Lung (tissue), 11 donors: ENCODE measurements at regions not wholly inside any gene's neighbourhood (a gene's known extent, or its start where the extent isn't known, plus 50 kb on each side); places are given as distances from the start of the nearest gene placed in this dataset.

Source experiments
- ATAC-seq: fragments of 200-7000 bp; cut with Tn5 transposase; one replicate; pipeline ENCODE4 v1.9.1; 2020; ENCODE audit warnings: moderate number of reproducible peaks; ENCODE audit not compliant: insufficient read depth, low FRiP score
- DNase-seq, 3 donors: peaks; one replicate each; pipeline ENCODE4 v3.0.0-alpha.2; 2013 to 2017
- H3K27ac ChIP-seq, 2 donors: one replicate each; pipeline ENCODE4 v1.5.1; 2013; ENCODE audit warnings: mild to moderate bottlenecking in 2 of 2, moderate library complexity in 2 of 2, control low read depth in 1 of 2, inconsistent platforms in 1 of 2, low read depth in 1 of 2, low read length in 1 of 2
- H3K27me3 ChIP-seq, 3 donors: one replicate each; pipeline ENCODE4 v1.5.1; 2013; ENCODE audit warnings: low read length in 2 of 3; ENCODE audit not compliant: control insufficient read depth in 3 of 3, insufficient read depth in 3 of 3
- H3K36me3 ChIP-seq, 4 donors: one replicate each; pipeline ENCODE4 v1.5.1; 2013; ENCODE audit warnings: low read length in 4 of 4, mild to moderate bottlenecking in 1 of 4, moderate library complexity in 1 of 4; ENCODE audit not compliant: control insufficient read depth in 4 of 4, insufficient read depth in 4 of 4
- H3K4me1 ChIP-seq, 5 donors: one replicate each; pipeline ENCODE4 v1.5.1; 2013; ENCODE audit warnings: low read length in 5 of 5, mild to moderate bottlenecking in 2 of 5, moderate library complexity in 1 of 5; ENCODE audit not compliant: control insufficient read depth in 5 of 5, insufficient read depth in 5 of 5
- H3K4me3 ChIP-seq: one replicate; pipeline ENCODE4 v1.5.1; 2013; ENCODE audit warnings: mild to moderate bottlenecking, control low read depth, moderate library complexity
- H3K9ac ChIP-seq, 2 donors: one replicate each; pipeline ENCODE4 v1.5.1; 2013; ENCODE audit warnings: low read length in 2 of 2, control low read depth in 1 of 2; ENCODE audit not compliant: insufficient read depth in 1 of 2
- H3K9me3 ChIP-seq, 4 donors: one replicate each; pipeline ENCODE4 v1.5.1; 2013; ENCODE audit warnings: low read length in 3 of 4, mild to moderate bottlenecking in 1 of 4, moderate library complexity in 1 of 4; ENCODE audit not compliant: control insufficient read depth in 4 of 4, insufficient read depth in 3 of 4
- CTCF ChIP-seq: IDR thresholded peaks from 2 replicates; pipeline ENCODE4 v1.5.1; 2012; ENCODE audit warnings: mild to moderate bottlenecking; ENCODE audit errors: control extremely low read depth, extremely low read depth
- WGBS, 2 donors: extraction: QIAGEN DNeasy Blood & Tissue Kit; methylation state at CpG; one replicate each; pipeline ENCODE4 v1.1.7; 2013; 5-methylcytosine and 5-hydroxymethylcytosine counted together
- donor health status: control.
- donor health status: control.
- donor health status: Bipolar disorder and iron deficiency.
- donor health status: healthy.
- donor health status: DM: yes; HTN: yes; CAD: no.

- no peak for DNase-seq
- H3K4me3 ChIP-seq: no peak overlapping the region
- H3K27ac ChIP-seq: no peak overlapping the region
- 68 to 81% methylated on average over 3 of the region's 3 CpGs for WGBS, 2 donors
- no peak overlapping the region for H3K9ac ChIP-seq
- H3K4me1 ChIP-seq: no peaks in the 10 kb centered on the region
- no peak for TF ChIP-seq CTCF
- H3K9me3 ChIP-seq: no peaks in the 10 kb centered on the region
- H3K27me3 ChIP-seq: no peaks in the 10 kb centered on the region
- H3K36me3 ChIP-seq: no peaks in the 10 kb centered on the region
- no peak for ATAC-seq
Measured at GRCh38 chr16:8251298-8251697, 339.0 kb downstream of the TMEM114 start.

GRCh38 chr16:8247993-8248392, 342.3 kb downstream of the TMEM114 start:
- Histone ChIP-seq H3K36me3 (no peaks in the 10 kb centered on the region), H3K4me1 (no peaks in the 10 kb centered on the region), H3K9ac (no peak overlapping the region), H3K27ac (no peak overlapping the region), H3K4me3 (no peak overlapping the region), H3K27me3 (no peaks in the 10 kb centered on the region), H3K9me3 (peaks cover 0 to 2% (median 0%) of the 10 kb centered on the region in 4 donors)
- TF ChIP-seq CTCF: no peak
- WGBS, 2 donors: 49 to 59% methylated on average over 8 of the region's 8 CpGs
- no peak for ATAC-seq
- no peak for DNase-seq

GRCh38 chr16:8243981-8244380, 346.3 kb downstream of the TMEM114 start:
- Histone ChIP-seq H3K9ac (no peak overlapping the region), H3K4me3 (no peak overlapping the region), H3K27me3 (no peaks in the 10 kb centered on the region), H3K9me3 (peaks cover 0 to 2% (median 0%) of the 10 kb centered on the region in 4 donors), H3K4me1 (no peaks in the 10 kb centered on the region), H3K27ac (no peak overlapping the region), H3K36me3 (no peaks in the 10 kb centered on the region)
- 60 to 77% methylated on average over 4 of the region's 4 CpGs for WGBS, 2 donors
- DNase-seq (no peak), ATAC-seq (no peak)
- no peak for TF ChIP-seq CTCF

- H3K36me3 ChIP-seq: no peaks in the 10 kb centered on the region
- ATAC-seq: no peak
- H3K27me3 ChIP-seq: no peaks in the 10 kb centered on the region
- H3K9ac ChIP-seq: no peak overlapping the region
- H3K9me3 ChIP-seq: peaks cover 0 to 3% (median 0%) of the 10 kb centered on the region in 4 donors
- WGBS, 2 donors: 68 to 70% methylated on average over 3 of the region's 3 CpGs
- DNase-seq: no peak
- TF ChIP-seq CTCF: no peak
- no peak overlapping the region for H3K4me3 ChIP-seq
- H3K4me1 ChIP-seq: no peaks in the 10 kb centered on the region
- no peak overlapping the region for H3K27ac ChIP-seq
Measured at GRCh38 chr16:8241408-8241807, 348.9 kb downstream of the TMEM114 start.
